H1 (cell line): ENCODE measurements at regions not wholly inside any gene's neighbourhood (a gene's known extent, or its start where the extent isn't known, plus 50 kb on each side); places are given as distances from the start of the nearest gene placed in this dataset.

ENCODE experiments used
- CTCF ChIA-PET: fragments of 300-600 bp; sonication (Branson Sonifier 250); formaldehyde crosslinking; loops from one replicate; lab custom pipeline; 2021; ENCODE audit not compliant: partially characterized antibody; lab: Charles Lee
- POLR2A ChIA-PET: fragments of 300-600 bp; sonication (Branson Sonifier 250); formaldehyde crosslinking; loops from one replicate; lab custom pipeline; 2021; ENCODE audit warnings: inconsistent platforms; ENCODE audit not compliant: partially characterized antibody; lab: Charles Lee
- DNase-seq, 2 experiments: peaks; one replicate each; pipeline versions ENCODE4 v3.0.0 to v3.0.0-alpha.2; 2010 to 2022; ENCODE audit warnings: low spot score in 2 of 2, low read depth in 1 of 2, mixed read lengths in 1 of 2
- FAIRE-seq: peaks from 2 replicates; lab custom pipeline; 2011; peaks lifted over from hg19 to GRCh38; lab: Jason Lieb, UNC
- H2AFZ ChIP-seq: 2 replicates; pipeline ENCODE4 v1.8.1; 2012; ENCODE audit warnings: low read length, inconsistent platforms
- H2AK5ac ChIP-seq: 2 replicates; pipeline ENCODE4 v1.6.1; 2013; ENCODE audit warnings: low read depth, low read length
- H2BK120ac ChIP-seq: replicated peaks from 2 replicates; pipeline ENCODE3; 2013; ENCODE audit warnings: low read depth, low read length, inconsistent platforms
- H2BK12ac ChIP-seq: 2 replicates; pipeline ENCODE4 v1.6.1; 2013; ENCODE audit warnings: low read depth, low read length
- H2BK15ac ChIP-seq: 2 replicates; pipeline ENCODE4 v1.6.1; 2013; ENCODE audit warnings: low read length
- H2BK20ac ChIP-seq: 2 replicates; pipeline ENCODE4 v1.6.1; 2013; ENCODE audit warnings: low read length
- H2BK5ac ChIP-seq: 2 replicates; pipeline ENCODE4 v1.6.1; 2013; ENCODE audit warnings: low read depth, low read length
- H3K14ac ChIP-seq: 2 replicates; pipeline ENCODE4 v1.6.1; 2013; ENCODE audit warnings: inconsistent platforms; ENCODE audit not compliant: insufficient read length
- H3K18ac ChIP-seq: 2 replicates; pipeline ENCODE4 v1.6.1; 2013; ENCODE audit warnings: low read length; ENCODE audit errors: extremely low read depth
- H3K23ac ChIP-seq: 2 replicates; pipeline ENCODE4 v1.6.1; 2013; ENCODE audit warnings: inconsistent platforms; ENCODE audit not compliant: insufficient read length
- H3K23me2 ChIP-seq: 2 replicates; pipeline ENCODE4 v1.6.1; 2013; ENCODE audit warnings: low read depth, low read length
- H3K27ac ChIP-seq: 2 replicates; pipeline ENCODE4 v1.6.1; 2011; ENCODE audit warnings: low read depth, low read length, inconsistent platforms
- H3K27me3 ChIP-seq, 4 experiments: replicated peaks in 1 of 4; 1 replicate in 1 of 4; 2 replicates in 3 of 4; pipeline versions ENCODE4 v1.6.1 to v1.8.1; 2011 to 2013; ENCODE audit warnings: low read length in 3 of 4, mild to moderate bottlenecking in 3 of 4, inconsistent platforms in 2 of 4, mixed read lengths in 2 of 4, moderate library complexity in 1 of 4; ENCODE audit not compliant: control insufficient read depth in 3 of 4, insufficient read depth in 3 of 4; ENCODE audit errors: extremely low read depth in 1 of 4
- H3K36me3 ChIP-seq, 4 experiments: 2 replicates each; pipeline versions ENCODE4 v1.6.1 to v1.8.1; 2011 to 2013; ENCODE audit warnings: mild to moderate bottlenecking in 4 of 4, low read length in 3 of 4, moderate library complexity in 2 of 4, control low read depth in 1 of 4, inconsistent platforms in 1 of 4; ENCODE audit not compliant: insufficient read depth in 4 of 4, control insufficient read depth in 2 of 4
- H3K4ac ChIP-seq: replicated peaks from 2 replicates; pipeline ENCODE3; 2013; ENCODE audit warnings: low read length, low read depth, mixed read lengths, inconsistent platforms; ENCODE audit not compliant: insufficient read length
- H3K4me1 ChIP-seq, 4 experiments: replicated peaks in 1 of 4; 1 replicate in 1 of 4; 2 replicates in 3 of 4; pipeline versions ENCODE4 v1.6.1 to v1.8.1; 2011 to 2013; ENCODE audit warnings: low read length in 3 of 4, inconsistent platforms in 2 of 4, mixed read lengths in 1 of 4; ENCODE audit not compliant: insufficient read depth in 4 of 4, control insufficient read depth in 3 of 4
- H3K4me2 ChIP-seq, 2 experiments: 2 replicates each; pipeline versions ENCODE4 v1.6.1 to v1.8.1; 2011 to 2013; ENCODE audit warnings: low read depth in 2 of 2, low read length in 2 of 2, control low read depth in 1 of 2, inconsistent platforms in 1 of 2, mild to moderate bottlenecking in 1 of 2; ENCODE audit not compliant: insufficient read depth in 1 of 2
- H3K4me3 ChIP-seq, 4 experiments: fragments of 200-600, 300-600 bp in 1 of 4; sonication (generic), shearing (Covaris generic), sonication (Bioruptor Twin) in 1 of 4; 2 replicates each; pipeline versions ENCODE4 v1.5.1 to v1.8.1; 2011 to 2016; ENCODE audit warnings: low read length in 4 of 4, low read depth in 3 of 4, control low read depth in 2 of 4, inconsistent platforms in 2 of 4, mild to moderate bottlenecking in 2 of 4, mixed read lengths in 1 of 4, moderate library complexity in 1 of 4; ENCODE audit not compliant: insufficient read depth in 2 of 4; ENCODE audit errors: extremely low read depth in 1 of 4
- H3K56ac ChIP-seq: replicated peaks from 2 replicates; pipeline ENCODE3; 2013; ENCODE audit warnings: low read depth, mild to moderate bottlenecking, mixed read lengths, low read length, inconsistent platforms; ENCODE audit not compliant: insufficient read length
- H3K79me1 ChIP-seq: 2 replicates; pipeline ENCODE4 v1.6.1; 2013; ENCODE audit warnings: low read depth, low read length, control low read depth
- H3K79me2 ChIP-seq, 2 experiments: 2 replicates each; pipeline versions ENCODE4 v1.6.1 to v1.8.1; 2012 to 2013; ENCODE audit warnings: low read length in 2 of 2, mild to moderate bottlenecking in 2 of 2, inconsistent platforms in 1 of 2; ENCODE audit not compliant: insufficient read depth in 2 of 2, control insufficient read depth in 1 of 2
- H3K9ac ChIP-seq, 4 experiments: replicated peaks in 1 of 4; 1 replicate in 1 of 4; 2 replicates in 3 of 4; pipeline versions ENCODE4 v1.6.1 to v1.8.1; 2011 to 2013; ENCODE audit warnings: low read depth in 3 of 4, low read length in 3 of 4, control low read depth in 2 of 4, mild to moderate bottlenecking in 2 of 4, moderate library complexity in 2 of 4, inconsistent platforms in 1 of 4; ENCODE audit errors: extremely low read depth in 1 of 4
- H3K9me3 ChIP-seq, 2 experiments: 2 replicates each; pipeline versions ENCODE4 v1.6.1 to v1.8.1; 2012 to 2013; ENCODE audit warnings: mild to moderate bottlenecking in 2 of 2, moderate library complexity in 2 of 2, control low read depth in 1 of 2, inconsistent platforms in 1 of 2, low read depth in 1 of 2, low read length in 1 of 2, mixed read lengths in 1 of 2; ENCODE audit not compliant: insufficient read depth in 2 of 2
- H4K20me1 ChIP-seq, 2 experiments: replicated peaks in 1 of 2; 2 replicates each; pipeline versions ENCODE3 to v1.8.1; 2011 to 2013; ENCODE audit warnings: inconsistent platforms in 2 of 2, low read length in 2 of 2, mild to moderate bottlenecking in 1 of 2; ENCODE audit not compliant: insufficient read depth in 2 of 2, control insufficient read depth in 1 of 2
- H4K5ac ChIP-seq: 2 replicates; pipeline ENCODE4 v1.6.1; 2013; ENCODE audit warnings: low read length, low read depth, mixed read lengths, inconsistent platforms; ENCODE audit not compliant: insufficient read length
- H4K8ac ChIP-seq: 2 replicates; pipeline ENCODE4 v1.8.0; 2013; ENCODE audit warnings: mild to moderate bottlenecking, moderate library complexity, low read length, inconsistent platforms; ENCODE audit not compliant: insufficient read depth; ENCODE audit errors: extremely low read depth
- H4K91ac ChIP-seq: replicated peaks from 2 replicates; pipeline ENCODE3; 2013; ENCODE audit warnings: low read length, mixed read lengths, inconsistent platforms; ENCODE audit not compliant: insufficient read length
- CBX8 ChIP-seq: fragments of 300-800, 300-1000 bp; sonication (generic); IDR thresholded peaks from 2 replicates; pipeline ENCODE4 v1.7.1; 2016; ENCODE audit warnings: low read depth, low read length, borderline replicate concordance
- RAD21 ChIP-seq, 2 experiments: IDR thresholded peaks in 1 of 2; conservative IDR thresholded peaks in 1 of 2; 2 replicates each; pipeline ENCODE4 v1.6.1; 2011; ENCODE audit warnings: low read depth in 2 of 2, low read length in 2 of 2, improper control_type of control experiment in 1 of 2, inconsistent platforms in 1 of 2, mild to moderate bottlenecking in 1 of 2, moderate library complexity in 1 of 2
- WGBS, 2 experiments: shearing (Covaris generic) in 1 of 2; methylation state at CpG; one replicate each; pipeline versions ENCODE4 v1.1.6 to v1.1.7; 2013 to 2015; ENCODE audit warnings: low lambda C conversion rate in 2 of 2, mixed read lengths in 2 of 2, inconsistent platforms in 1 of 2, low coverage in 1 of 2, missing lambda C conversion rate in 1 of 2; ENCODE audit not compliant: insufficient replicate concordance in 2 of 2, insufficient coverage in 1 of 2, insufficient read length in 1 of 2; ENCODE audit errors: extremely low coverage in 1 of 2, missing lambda C conversion rate in 1 of 2; 5-methylcytosine and 5-hydroxymethylcytosine counted together
- TF ChIP-seq, protein P1 (sequence below), 3 experiments: IDR thresholded peaks; 1 replicate in 2 of 3; 2 replicates in 1 of 3; pipeline versions ENCODE4 v1.5.1 to v1.6.1; 2011; ENCODE audit warnings: low read length in 3 of 3, mild to moderate bottlenecking in 3 of 3, inconsistent platforms in 2 of 3, low read depth in 1 of 3, moderate library complexity in 1 of 3; ENCODE audit not compliant: insufficient read depth in 1 of 3; ENCODE audit errors: control extremely low read depth in 1 of 3

DNA sequence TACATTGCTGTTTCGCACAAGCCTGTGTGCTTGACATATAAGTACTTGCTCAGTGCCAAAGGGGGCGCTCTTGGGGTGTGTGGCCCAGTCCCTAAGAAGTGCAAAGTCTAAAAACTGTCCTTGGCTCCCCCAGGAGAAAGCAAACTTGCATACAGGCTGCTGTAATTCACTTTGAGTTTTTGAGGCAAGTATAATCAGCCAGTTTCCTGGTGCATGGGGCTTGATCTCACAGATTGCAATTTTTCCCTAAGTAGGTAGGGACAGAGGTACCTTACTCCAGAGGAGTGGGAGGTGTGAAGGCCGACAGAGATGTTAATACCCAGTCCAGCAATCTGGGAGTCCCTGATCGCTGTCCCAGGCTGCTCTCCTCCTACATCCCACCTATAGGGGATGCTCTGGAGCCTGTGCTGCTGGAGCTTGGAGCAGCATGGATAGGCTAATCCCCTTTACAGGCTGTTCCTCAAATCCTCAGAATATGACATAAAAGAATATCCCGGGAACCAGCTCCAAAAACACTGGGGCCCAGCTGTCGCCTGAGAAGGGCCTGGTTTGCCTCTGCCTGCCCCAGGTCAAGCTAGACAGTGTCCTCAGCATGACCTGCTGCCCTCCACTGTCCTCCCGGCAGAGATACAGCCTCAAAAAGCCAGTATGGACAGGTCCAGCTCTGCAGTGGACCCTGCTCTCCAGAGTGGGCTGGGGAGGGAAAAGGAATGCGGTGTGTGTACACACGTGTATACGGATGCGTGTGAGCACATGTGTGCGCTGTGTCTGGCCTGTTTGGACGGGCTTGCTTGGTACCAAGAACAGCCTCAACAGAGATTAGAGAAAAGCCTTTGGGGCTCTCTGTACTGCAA is 136.5 kb upstream of the HAAO start:
- 72% methylated on average over 13 of the region's 13 CpGs; no CpG with 5 or more reads in 1 of the 2 experiments for WGBS, 2 experiments
- peak overlapping the region; percentile 98 for H2BK20ac ChIP-seq
- H3K79me1 ChIP-seq, result no peaks in the 10 kb centered on the region
- TF ChIP-seq CBX8 (no peak), RAD21 (IDR thresholded peaks at IDR 0.05 in 1 of 2, conservative IDR thresholded peaks at IDR 0.05 in 1 of 2; ENCODE audit: low read depth in 2 of 2, low read length in 2 of 2) (peak; percentile 33 to 48; a peak in 3 of 4 replicates)
- TF ChIP-seq, protein P1, sequence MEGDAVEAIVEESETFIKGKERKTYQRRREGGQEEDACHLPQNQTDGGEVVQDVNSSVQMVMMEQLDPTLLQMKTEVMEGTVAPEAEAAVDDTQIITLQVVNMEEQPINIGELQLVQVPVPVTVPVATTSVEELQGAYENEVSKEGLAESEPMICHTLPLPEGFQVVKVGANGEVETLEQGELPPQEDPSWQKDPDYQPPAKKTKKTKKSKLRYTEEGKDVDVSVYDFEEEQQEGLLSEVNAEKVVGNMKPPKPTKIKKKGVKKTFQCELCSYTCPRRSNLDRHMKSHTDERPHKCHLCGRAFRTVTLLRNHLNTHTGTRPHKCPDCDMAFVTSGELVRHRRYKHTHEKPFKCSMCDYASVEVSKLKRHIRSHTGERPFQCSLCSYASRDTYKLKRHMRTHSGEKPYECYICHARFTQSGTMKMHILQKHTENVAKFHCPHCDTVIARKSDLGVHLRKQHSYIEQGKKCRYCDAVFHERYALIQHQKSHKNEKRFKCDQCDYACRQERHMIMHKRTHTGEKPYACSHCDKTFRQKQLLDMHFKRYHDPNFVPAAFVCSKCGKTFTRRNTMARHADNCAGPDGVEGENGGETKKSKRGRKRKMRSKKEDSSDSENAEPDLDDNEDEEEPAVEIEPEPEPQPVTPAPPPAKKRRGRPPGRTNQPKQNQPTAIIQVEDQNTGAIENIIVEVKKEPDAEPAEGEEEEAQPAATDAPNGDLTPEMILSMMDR (IDR thresholded peaks at IDR 0.05; ENCODE audit: control extremely low read depth in 1 of 3, insufficient read depth in 1 of 3, low read depth in 1 of 3, low read length in 3 of 3), result peak in 2 of 3 experiments; percentile 69 to 77; a peak in 3 of 4 replicates
- peak overlapping the region; percentile 93 for H4K91ac ChIP-seq
- H3K23me2 ChIP-seq, result no peaks in the 10 kb centered on the region
- no peak overlapping the region for H3K14ac ChIP-seq
- H4K8ac ChIP-seq, result peak overlapping the region; percentile 42; the same call in 1 of the 2 replicates
- peak overlapping the region; percentile 89 for H2BK120ac ChIP-seq
- H4K5ac ChIP-seq, result no peak overlapping the region
- H3K56ac ChIP-seq, result no peak overlapping the region
- peak overlapping the region; percentile 84 for H2BK5ac ChIP-seq
- H3K4me1 ChIP-seq, result peaks cover 29 to 49% (median 41%) of the 10 kb centered on the region in 4 experiments
- ChIA-PET CTCF (interaction anchor here (0.6 to 13.3 kb wide), 59 partner anchors 9 to 523 kb away, joined by 3 to 217 read pairs (median 4); no protein-coding TSS in a partner anchor), POLR2A (no interaction called here)
- H2AK5ac ChIP-seq, result 0 out of 2 replicates have a peak overlapping the region, but pooled peaks have one; percentile 14
- 0 out of 7 replicates have a peak overlapping the region, but pooled peaks of 2 of the 4 experiments have one; percentile 8 to 29 for H3K9ac ChIP-seq
- H2BK12ac ChIP-seq, result peak overlapping the region; percentile 98
- 0 out of 2 replicates have a peak overlapping the region, but pooled peaks have one; percentile 27 for H2AFZ ChIP-seq
- H3K36me3 ChIP-seq, result no peaks in the 10 kb centered on the region
- 0 out of 4 replicates have a peak overlapping the region, but pooled peaks of 1 of the 2 experiments have one; percentile 34 for H3K4me2 ChIP-seq
- no peaks in the 10 kb centered on the region for H4K20me1 ChIP-seq
- FAIRE-seq (no peak), DNase-seq (peak in 1 of 2 experiments; percentile 70)
- H2BK15ac ChIP-seq, result peak overlapping the region; percentile 81
- peak overlapping the region; percentile 56 for H3K27ac ChIP-seq
- no peaks in the 10 kb centered on the region for H3K79me2 ChIP-seq
- H3K18ac ChIP-seq, result peak overlapping the region; percentile 52
- H3K9me3 ChIP-seq, result no peaks in the 10 kb centered on the region
- peak overlapping the region; percentile 58 for H3K4ac ChIP-seq
- H3K27me3 ChIP-seq, result no peaks in the 10 kb centered on the region
- no peak overlapping the region for H3K23ac ChIP-seq
- H3K4me3 ChIP-seq, result no peak overlapping the region; a peak in 1 of 8 replicates
